Stimulated activated CD4-positive, alpha-beta T cell treated with anti-CD3 and anti-CD28 coated beads, Interleukin-12 subunit alpha, Interleukin-12 subunit beta, amount 100 ng/mL, for 48 hours (primary cell): ENCODE measurements at regions not wholly inside any gene's neighbourhood (a gene's known extent, or its start where the extent isn't known, plus 50 kb on each side); places are given as distances from the start of the nearest gene placed in this dataset.

Experiments
- DNase-seq, 3 donors: peaks; one replicate each; pipeline ENCODE4 v3.0.0-alpha.2; 2020; ENCODE audit warnings: low read depth in 2 of 3, low spot score in 1 of 3

DNA sequence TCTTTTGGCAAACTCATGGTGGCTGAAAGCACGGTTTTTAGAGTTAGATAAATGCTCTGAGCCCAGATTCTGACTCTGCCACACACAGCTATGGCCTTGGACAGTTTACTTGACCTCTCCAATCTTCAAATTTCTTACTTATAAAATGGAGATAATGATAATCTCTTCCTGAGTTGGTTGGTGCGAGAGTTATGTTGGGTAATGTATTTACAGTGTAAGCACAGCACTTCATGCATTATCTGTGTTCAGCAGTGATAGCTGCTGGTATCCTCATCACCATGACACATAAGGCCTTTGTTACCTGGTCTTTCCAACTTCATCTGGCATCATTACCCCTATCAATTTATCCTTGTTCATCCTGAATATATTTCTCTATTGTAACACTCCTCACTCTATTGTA, 178.8 kb upstream of the ELL2 start:
- no peak for DNase-seq

DNA sequence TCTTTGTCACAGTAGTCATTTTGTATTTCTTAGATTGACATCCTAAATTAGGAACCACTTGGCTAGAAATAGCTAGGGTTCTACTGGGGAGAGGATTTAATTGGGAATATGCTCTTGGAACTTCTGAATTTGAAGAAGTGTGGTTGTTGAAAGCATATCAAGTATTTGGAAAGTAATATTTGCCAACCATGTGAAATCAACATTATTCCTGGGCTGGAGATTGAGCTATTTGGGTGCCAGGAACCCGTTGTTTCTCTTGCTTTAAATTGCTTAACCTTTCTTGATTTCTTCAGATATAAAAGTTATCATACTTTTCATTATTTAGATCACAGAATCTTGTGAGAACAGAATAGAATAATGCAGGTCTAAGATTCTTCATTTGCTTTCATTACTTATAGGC, 178.4 kb upstream of the ELL2 start:
- no peak for DNase-seq

DNA sequence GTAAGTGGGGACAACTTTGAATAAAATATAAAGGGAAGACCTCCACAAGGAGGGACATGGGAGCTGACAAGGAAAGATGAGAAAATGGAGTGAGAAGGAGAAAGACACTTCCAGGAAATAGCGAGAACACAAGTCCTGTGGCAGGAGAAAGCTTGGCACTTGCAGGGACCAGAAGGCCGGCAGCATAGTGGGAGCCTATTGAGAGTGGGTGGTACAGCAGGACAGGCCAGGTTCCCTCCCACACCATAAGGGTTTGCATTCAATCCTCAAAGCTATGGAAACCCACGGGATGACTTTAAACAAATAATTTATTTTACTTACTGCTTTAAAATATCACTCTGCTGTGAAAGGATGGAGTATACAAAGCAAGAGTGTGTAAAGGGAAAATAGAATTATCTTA, 173.2 kb upstream of the ELL2 start:
- DNase-seq, result no peak

DNA sequence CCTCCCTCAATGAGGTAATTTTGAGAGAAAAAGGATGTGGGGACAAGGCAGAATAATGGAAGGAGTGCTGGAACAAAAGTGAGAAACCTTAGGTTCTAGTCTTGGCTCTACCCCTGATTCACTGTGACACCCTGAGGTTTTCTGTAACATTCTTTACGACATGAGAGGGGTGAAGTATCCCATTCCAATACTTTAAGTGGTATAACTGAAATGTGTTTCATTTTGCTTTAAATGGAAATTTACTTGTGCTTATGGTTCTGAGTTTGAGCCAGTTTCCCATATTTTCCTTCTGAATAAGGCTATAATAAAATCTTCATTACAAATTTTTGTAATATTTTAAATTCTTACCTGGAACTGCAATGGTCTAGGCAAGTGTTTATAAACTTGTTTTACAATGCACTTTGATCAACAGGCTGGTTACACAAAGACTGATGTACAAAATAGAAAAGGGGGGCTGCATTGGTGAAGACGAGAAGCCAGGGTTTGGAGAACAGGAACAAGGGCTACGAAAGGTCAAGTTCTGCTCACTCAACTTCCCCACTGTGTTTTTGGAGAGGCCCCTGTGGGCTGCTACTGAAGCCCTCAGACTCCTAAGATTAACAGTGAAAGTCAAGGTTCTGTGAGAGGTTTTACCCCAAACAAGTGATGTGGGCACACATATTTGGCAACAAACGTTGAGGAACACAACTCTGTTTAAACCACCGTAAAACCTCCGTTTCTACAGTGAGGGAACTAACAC, 171.9 kb upstream of the ELL2 start:
- no peak for DNase-seq

DNA sequence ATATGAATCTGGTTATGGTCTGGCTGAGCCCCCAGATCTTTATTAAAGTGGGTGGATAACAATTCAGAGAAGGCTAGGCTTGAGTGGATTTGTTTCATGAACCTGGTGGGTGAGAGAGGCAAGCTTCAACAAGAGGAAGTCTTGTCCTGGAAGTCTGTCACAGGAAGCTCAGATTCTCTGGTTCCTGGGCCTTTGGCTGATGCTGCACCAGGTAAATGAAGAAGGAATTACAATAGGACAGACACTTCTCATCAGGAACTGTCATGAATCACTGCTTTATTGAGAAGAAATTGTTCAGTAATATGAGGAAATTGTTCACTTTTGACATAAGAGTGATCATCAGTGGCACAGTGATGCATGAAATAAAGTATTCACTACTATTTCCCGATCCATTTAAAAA, 167.6 kb upstream of the ELL2 start:
- no peak for DNase-seq

DNA sequence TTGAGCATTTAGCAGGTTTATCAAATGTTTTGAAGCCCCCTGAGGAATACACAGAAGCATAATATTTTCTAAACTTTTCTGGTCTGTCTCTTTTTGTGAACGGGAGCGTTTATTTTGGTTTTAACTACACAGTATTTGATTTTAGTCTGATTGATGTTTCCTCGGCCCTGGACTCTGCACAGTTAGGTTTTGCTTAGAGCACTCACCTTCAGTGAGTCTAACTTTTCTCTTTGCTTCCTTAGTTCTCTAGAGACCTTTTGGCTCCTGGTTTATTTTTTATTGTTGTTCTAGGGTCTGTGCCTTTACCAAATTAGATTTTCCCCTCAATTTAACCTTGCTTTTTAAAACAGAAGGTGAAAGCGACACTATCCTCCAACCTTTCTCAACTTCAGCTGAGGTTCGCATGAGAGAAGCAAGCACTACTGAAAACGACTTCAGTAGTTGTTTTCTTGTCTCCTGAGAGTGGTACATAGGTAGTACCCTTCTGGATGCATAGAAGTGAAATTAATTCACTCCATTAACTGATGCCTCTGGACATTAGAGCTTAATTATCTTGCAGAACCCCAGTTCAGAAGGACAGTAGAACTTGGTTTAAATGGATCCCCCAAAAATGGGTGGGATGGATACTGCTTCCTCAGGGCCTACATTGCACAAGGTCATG, 166.7 kb upstream of the ELL2 start:
- no peak for DNase-seq

DNA sequence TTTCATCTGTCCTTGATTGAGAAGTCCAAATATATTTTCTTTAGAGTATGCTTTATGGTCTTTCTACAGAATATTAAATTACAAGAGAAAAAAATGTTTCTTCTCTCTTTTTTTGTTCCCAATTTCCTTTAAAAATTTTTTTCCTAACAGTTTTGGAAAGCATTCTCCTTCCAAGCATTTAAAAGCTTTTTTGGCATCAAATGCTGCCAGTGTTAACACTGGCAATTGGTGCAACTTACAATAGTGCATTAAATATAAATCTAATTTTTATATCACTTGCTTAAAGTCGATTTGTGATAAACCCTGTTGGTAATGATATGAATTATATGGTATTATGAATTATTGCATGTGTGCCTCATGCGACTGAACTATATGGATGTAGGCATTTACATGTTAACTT, 165.9 kb upstream of the ELL2 start:
- DNase-seq, result no peak

DNA sequence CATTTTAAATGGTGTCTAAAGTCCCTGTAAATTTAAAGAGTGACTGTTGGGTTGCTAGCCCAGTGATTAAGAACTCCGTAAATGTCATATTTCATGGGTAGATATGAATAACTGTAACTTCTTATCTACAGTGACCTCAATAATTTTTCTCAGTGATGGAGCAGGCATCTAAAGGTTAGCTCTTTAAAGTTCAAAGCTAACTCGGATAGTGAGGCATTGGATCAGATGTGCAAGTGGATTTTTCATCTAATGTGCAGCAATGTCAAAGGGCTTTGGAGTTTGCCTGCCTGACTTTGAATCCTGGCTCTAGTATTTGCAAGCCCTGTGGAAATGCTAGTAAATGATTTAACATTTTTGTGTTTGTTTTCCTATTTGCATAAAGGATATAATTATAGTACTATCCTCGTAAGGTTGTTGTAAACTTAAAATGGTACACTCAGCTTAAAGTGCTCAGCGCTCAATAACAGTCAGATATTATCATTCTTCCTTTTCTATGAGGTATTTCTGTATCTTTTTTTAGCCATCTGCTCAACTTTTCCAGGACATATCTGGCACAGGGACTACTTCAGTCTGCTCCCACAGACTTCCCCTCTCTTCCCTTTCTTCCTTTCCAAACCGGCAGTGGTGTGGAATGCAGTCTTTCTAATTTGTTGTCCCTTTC, 163.7 kb upstream of the ELL2 start:
- no peak for DNase-seq

DNA sequence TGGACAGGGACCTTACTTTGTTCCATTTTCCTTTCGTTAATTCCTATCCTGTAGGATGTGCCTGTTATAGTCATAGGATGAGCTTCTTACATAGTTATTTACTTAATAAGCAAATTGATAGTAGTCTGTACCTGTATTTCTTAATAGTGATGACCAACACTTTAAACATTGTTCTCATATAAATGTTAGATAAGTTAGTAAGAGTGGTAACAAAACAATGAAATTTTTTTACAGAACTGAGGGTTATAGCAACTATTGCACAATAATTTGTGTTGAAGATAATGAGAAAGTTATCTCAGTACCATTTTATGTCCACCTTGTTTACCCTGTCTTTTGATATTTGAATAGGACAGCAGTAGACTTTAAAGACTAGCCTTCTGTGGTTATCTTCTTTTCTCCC, 162.9 kb upstream of the ELL2 start:
- DNase-seq, result no peak

DNA sequence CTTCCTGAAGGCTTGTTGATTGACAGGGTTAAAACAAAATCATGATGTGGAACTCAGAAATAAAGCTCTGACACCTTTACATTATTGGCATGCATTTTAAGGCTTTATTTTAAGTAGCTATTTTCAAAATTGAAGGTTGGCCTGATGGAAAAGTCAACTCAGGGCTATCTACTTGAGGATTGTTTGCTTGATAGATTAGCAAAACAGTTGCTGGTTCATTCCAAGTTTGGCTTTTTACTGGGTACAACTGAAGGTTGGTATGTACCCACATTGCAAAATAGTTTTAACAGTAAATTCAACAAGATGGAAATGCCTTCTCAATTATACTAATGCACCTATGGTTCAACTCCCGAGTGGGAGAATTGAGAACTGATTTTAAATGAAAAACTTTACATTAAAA, 161.8 kb upstream of the ELL2 start:
- no peak for DNase-seq

DNA sequence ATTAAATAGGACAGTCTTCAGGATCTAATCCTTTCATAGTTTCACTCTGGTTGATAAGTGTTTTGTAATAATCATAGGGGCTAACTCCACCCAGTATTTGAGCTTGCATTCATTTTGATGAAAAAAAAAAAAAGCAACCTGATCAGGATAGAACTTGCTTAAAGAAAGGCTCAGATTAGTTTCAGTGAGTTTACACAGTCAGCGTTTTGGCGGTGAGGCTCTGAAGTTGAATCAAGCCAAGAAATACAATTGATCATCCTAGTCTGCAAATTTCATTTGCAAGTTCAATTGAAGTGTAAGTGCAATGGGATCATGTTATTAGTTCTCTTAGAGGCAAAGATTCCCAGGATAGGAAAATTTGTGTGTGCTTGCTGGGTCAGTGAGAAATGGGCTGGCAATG, 159.7 kb upstream of the ELL2 start:
- no peak for DNase-seq

DNA sequence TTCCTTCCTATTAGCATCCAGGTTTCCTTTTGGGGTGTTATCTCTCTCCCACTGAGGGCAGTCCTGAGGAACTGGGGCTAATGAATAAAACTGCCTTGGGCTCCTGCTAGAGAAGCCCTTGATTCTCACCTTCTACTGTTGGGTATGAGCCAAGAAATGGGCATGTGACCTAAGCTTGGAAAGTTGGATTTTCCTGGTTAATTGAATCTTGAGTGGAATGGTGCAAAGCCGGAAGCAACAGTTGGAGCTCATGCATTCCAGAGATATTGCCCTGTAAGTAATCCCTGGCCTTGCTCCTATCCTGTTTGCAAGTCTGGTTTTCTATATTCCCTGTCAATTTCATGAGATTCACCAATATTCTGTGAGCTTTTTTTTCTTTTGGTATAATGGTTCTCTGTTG, 158.5 kb upstream of the ELL2 start:
- DNase-seq, result no peak

DNA sequence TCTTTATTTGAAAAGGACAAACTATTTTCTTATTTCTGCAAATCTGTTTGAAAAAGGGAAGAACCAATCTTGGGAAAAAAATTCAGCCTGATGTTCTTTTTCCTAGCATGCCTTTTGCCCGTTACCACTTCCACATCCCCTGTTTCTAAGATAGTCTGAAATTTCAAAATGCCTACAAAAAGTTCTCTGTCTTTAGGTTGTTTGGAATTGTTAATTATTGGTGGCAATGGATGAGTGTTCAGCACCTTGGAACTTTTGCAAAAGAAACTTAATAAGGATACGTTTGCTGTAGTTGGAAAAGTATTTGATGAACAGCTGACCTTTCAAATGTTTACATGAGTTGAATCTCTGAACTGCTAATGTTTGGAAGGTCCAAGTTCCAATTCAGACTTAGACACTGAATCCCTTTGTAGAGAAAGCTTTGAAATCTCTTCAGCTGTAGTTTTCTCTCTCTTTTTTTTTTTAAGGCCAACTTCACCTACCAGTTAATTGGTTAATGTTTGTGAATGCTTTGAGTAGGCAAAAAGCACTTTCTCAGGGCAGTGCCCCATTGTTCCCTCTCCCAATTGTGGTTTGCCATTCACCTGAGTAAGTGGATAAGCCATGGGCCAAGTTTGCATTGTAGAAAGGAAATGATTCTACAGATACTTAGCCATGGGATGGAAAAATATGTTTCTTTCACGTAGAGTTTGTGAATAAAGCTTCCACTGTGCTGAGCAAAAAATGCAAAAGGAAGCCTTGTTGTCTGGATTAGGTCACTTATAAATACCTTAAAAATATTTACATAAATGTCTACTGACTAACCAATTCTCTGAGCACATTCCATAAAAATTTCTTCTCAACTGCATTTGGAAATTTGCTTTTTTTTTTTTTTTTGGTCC, 156.4 kb upstream of the ELL2 start:
- no peak for DNase-seq

DNA sequence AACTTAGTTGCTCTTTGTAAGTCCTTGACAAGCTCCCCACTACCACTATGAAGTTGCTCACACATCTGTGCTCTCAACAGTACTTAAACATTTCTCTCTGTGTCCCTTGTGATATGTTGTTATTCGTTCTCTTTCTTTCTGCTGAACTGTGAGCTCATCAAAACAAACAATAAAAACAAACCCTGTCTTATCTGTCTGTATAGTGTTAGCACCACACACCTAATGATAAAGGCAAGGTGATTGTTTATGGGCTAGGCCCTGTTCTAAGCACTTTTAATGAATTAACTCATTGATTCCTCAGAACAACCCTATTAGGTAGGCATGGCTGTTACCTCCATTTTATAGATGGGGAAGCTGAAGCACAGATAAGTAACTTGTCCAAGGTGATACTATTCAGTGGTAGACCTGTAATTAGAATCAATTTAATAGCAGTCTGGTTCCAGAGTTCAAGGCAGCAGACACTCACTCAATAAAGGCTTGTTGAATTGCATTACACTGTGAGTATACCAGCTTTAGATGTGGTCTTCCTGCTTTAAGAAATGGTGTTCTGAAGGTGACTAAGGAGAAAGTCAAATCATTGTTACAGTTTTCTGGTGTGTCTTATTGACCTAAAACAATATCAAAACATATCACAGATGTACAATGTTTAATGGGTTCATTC, 153.6 kb upstream of the ELL2 start:
- DNase-seq, result no peak

DNA sequence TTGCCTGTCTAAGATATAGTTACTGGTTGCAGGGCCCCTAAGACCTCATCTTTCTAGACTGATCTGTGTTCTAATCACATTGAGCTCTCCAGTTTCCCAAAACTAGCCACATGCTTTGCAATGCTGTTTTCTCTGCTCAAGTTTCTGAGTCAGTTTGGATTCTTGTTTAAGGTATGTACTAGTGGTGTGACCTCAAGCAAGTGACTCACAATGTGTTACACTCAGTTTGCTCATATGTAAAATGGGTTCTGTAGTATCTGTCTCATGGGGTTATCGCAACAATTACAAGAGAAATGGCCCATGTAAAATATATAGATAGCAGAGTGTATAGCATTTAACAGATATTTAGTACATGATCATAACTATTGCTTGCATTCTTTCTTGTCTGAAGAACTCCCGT, 153.1 kb upstream of the ELL2 start:
- DNase-seq, result no peak

DNA sequence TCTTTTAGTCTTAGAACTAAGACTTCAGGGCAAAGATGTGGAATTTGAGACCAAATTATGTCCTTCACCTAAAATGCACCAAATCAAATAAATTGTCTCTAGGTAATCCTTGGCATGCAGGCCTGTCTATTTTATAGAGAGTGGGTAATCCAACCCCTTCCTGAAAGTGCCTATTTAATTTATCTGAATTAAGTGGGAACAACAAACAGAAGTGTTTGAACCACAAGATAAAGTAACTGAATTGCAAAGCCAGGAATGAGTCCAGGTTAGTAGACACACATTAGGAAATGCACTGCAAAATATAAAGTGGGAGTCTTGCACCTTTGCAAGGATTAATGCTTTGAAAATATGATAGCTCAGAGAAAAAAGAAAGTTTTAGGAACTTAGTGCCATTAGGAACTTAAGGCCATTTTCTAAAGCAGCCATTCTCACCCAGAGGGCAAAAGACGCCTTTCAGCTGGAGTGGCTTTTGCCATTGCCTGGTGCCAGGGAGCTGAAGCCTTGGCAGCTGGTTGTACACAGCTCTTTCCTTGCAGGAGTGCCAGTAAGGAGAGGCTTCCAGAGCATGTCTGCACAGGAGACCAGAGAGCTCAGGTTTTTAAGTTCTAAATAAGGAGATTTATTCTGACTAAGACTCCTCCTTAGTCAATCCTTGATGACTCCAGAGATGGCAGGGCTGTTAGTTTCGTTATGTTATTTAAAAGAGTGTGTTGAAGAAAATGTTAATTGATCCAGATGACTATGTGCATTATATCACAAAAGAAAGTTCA, 151.7 kb upstream of the ELL2 start:
- DNase-seq, result no peak

DNA sequence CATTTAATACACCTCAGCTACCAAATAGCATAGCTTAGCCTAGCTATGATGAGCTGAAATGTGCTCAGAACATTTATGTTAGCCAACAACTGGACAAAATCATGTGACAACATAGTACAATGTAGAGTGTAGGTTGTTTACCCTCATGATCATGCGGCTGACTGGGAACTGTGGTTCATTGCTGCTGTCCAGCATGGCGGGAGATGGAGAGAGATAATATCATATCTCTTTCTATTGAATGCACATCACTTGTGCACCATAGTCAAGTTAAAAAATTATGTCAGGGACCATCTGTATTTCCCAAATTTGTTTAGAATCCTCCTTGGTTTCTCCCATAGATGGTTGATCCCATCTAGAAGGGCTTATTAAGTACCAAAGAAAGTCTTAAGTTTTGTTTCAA, 151.1 kb upstream of the ELL2 start:
- DNase-seq, result no peak

DNA sequence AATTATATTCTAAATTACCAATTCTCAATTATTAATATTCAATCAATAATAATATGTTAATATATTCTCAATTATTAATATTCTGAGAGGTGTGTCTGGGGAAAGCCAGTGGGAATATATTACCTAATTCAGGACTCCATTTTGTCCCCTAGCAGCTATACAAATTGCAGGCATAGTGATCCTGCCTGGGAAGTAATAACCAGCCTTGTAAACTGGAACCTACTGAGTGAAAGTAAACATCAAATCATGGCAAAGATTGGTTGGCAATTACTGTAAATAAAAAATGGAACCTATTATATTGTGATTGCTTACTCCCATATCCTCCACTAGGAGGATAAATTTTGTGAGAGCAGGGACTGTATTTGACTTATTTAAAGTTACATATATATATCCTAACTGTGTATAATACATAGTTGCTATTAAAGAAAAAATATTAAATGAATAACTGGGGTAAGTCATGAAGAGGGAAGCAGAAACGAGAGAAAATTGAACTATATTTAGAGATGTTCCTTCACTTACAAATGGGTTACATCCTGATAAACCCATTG, 150.5 kb upstream of the ELL2 start:
- no peak for DNase-seq

DNA sequence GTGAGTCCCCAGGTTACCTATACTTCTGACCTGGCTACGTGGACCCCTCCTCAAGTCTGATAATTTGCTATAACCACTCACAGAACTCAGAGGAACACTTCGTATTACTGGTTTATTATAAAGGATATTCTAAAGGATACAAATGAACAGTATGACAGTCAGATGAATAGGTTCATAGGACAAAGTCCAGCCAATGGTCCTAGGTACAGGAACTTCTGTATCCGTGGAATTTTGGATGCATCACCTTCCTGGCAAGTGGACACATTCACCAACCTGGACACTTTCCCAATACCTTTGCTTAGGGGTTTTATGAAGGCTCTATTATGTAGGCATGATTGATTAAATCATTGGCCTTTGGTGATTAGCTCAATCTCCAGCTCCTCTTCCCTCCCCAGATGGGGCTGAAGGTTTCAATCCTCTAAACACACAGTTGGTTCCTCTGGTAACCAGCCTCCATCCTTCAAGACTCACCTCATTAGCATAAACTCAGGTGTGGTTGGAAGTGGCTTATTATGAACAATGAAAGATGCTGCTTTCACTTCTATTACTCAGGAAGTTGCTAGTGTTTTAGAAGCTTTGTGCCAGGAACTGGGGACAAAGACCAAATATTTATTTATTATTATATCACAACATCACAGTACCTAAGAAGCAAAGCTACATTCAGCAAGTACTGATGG, 149.6 kb upstream of the ELL2 start:
- no peak for DNase-seq

DNA sequence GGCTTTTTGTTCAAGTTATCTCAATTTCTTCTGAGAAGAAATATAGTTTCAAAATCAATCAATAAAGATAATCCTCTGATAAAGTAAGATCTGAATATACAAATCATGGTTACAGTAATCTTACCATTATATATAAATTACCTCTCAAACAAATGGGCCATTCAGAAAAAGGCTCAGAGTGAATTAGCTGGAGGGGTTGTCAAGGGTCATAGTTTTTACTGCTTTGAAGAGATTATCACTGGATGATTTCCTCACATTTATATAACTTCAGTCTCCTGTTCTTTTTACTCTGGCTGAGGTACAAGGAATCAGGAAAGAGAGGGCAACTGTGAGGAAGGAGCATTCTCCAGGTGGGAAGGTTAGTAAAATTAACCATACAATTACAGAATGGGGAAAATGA, 148.6 kb upstream of the ELL2 start:
- no peak for DNase-seq
